Upper lobe of left lung (tissue), 4 donors: ENCODE measurements at regions not wholly inside any gene's neighbourhood (a gene's known extent, or its start where the extent isn't known, plus 50 kb on each side); places are given as distances from the start of the nearest gene placed in this dataset.

Source experiments
- EP300 ChIP-seq, 4 donors: sonication (generic); formaldehyde crosslinking; IDR thresholded peaks; one replicate each; pipeline ENCODE4 v1.5.1; 2017; ENCODE audit warnings: antibody characterized with exemption in 4 of 4, control low read depth in 2 of 4
- POLR2A ChIP-seq, 4 donors: fragments of 450-650 bp; IDR thresholded peaks; one replicate each; pipeline ENCODE4 v1.5.1; 2016 to 2017; ENCODE audit warnings: antibody characterized with exemption in 4 of 4, mild to moderate bottlenecking in 2 of 4
- TF ChIP-seq, protein P1 (sequence below), 6 experiments: fragments of 450-650 bp in 4 of 6; fragments of 200-600 bp in 2 of 6; sonication (generic) in 2 of 6; IDR thresholded peaks; one replicate each; pipeline ENCODE4 v1.5.1; 2016 to 2019; ENCODE audit warnings: antibody characterized with exemption in 6 of 6

GRCh38 chr19:33878910-33879810, 82.5 kb downstream of the KCTD15 start:
- TF ChIP-seq, protein P1, sequence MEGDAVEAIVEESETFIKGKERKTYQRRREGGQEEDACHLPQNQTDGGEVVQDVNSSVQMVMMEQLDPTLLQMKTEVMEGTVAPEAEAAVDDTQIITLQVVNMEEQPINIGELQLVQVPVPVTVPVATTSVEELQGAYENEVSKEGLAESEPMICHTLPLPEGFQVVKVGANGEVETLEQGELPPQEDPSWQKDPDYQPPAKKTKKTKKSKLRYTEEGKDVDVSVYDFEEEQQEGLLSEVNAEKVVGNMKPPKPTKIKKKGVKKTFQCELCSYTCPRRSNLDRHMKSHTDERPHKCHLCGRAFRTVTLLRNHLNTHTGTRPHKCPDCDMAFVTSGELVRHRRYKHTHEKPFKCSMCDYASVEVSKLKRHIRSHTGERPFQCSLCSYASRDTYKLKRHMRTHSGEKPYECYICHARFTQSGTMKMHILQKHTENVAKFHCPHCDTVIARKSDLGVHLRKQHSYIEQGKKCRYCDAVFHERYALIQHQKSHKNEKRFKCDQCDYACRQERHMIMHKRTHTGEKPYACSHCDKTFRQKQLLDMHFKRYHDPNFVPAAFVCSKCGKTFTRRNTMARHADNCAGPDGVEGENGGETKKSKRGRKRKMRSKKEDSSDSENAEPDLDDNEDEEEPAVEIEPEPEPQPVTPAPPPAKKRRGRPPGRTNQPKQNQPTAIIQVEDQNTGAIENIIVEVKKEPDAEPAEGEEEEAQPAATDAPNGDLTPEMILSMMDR (IDR thresholded peaks at IDR 0.05): no peak
- TF ChIP-seq POLR2A (IDR thresholded peaks at IDR 0.05): no peak
- no peak for TF ChIP-seq EP300 (IDR thresholded peaks at IDR 0.05)
